ENCODE measurements at regions not wholly inside any gene's neighbourhood (a gene's known extent, or its start where the extent isn't known, plus 50 kb on each side); places are given as distances from the start of the nearest gene placed in this dataset.

GRCh38 chr1:199279872-199280645 is 641.2 kb downstream of the PTPRC start (continued):
- TF ChIP-seq PKNOX1 (IDR thresholded peaks at IDR 0.05) (0 out of 2 replicates have a peak, but pooled peaks have one; percentile 7), MYC (IDR thresholded peaks at IDR 0.05; ENCODE audit: insufficient read depth, insufficient read length, insufficient replicate concordance, low read length, severe bottlenecking) (no peak), IRF3 (IDR thresholded peaks at IDR 0.05) (no peak), TCF12 (IDR thresholded peaks at IDR 0.05; ENCODE audit: low read depth, low read length) (no peak), CTCF (IDR thresholded peaks at IDR 0.05 in 2 of 3, conservative IDR thresholded peaks at IDR 0.05 in 1 of 3; ENCODE audit: control insufficient read depth in 2 of 3, extremely low read depth in 1 of 3, insufficient read depth in 1 of 3, low read depth in 3 of 3, low read length in 3 of 3) (0 out of 6 replicates have a peak, but pooled peaks of 2 of the 3 experiments have one; percentile 1 to 14), HDAC6 (IDR thresholded peaks at IDR 0.05; ENCODE audit: unreplicated experiment) (no peak), RAD21 (IDR thresholded peaks at IDR 0.05; ENCODE audit: insufficient read depth, low read depth, low read length) (0 out of 2 replicates have a peak, but pooled peaks have one; percentile 3), EED (IDR thresholded peaks at IDR 0.05; ENCODE audit: low read depth) (peak; percentile 94), BCL11A (IDR thresholded peaks at IDR 0.05; ENCODE audit: low read depth, low read length) (peak; percentile 70), DPF2 (IDR thresholded peaks at IDR 0.05) (0 out of 2 replicates have a peak, but pooled peaks have one; percentile 46), BMI1 (IDR thresholded peaks at IDR 0.05; ENCODE audit: borderline replicate concordance) (no peak), BHLHE40 (IDR thresholded peaks at IDR 0.05; ENCODE audit: borderline replicate concordance in 1 of 2, low read depth in 2 of 2, low read length in 1 of 2) (no peak), CREM (IDR thresholded peaks at IDR 0.05; ENCODE audit: low read depth) (peak; percentile 80), SMAD5 (IDR thresholded peaks at IDR 0.05; ENCODE audit: low read depth) (no peak), BCL3 (IDR thresholded peaks at IDR 0.05; ENCODE audit: borderline replicate concordance, insufficient read depth, low read depth, low read length, poor library complexity, severe bottlenecking) (peak; percentile 62), ETV6 (conservative IDR thresholded peaks at IDR 0.05 in 1 of 2, IDR thresholded peaks at IDR 0.05 in 1 of 2; ENCODE audit: borderline replicate concordance in 1 of 2, low read depth in 1 of 2) (0 out of 4 replicates have a peak, but pooled peaks of 1 of the 2 experiments have one; percentile 32), CHD4 (IDR thresholded peaks at IDR 0.05) (no peak), HSF1 (IDR thresholded peaks at IDR 0.05; ENCODE audit: low read depth, low read length) (no peak), IKZF2 (IDR thresholded peaks at IDR 0.05) (peak; percentile 60 to 61), SUZ12 (IDR thresholded peaks at IDR 0.05; ENCODE audit: unreplicated experiment) (no peak), ZNF384 (IDR thresholded peaks at IDR 0.05; ENCODE audit: borderline replicate concordance, low read depth, low read length) (no peak)
